ENCODE measurements at regions not wholly inside any gene's neighbourhood (a gene's known extent, or its start where the extent isn't known, plus 50 kb on each side); places are given as distances from the start of the nearest gene placed in this dataset.

DNA sequence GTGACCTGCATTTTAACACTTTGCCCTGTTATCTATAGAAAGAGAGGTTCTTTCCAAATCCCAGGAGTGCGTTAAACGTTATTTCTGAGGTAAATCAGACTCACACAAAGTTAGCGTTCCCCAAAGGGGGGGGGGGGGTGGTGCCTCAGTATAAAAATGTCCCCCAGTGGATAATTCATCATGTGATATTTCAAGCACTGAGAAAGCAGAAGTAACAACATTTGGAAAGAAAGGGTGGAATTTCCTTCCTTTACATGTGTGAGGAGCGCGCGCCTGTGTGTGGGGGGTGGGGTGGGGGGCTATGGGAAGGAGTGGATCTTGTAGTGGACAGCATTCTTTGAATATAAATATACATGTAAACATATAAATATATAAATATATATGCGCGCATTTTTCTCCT lies 630.9 kb downstream of the NYAP2 start:
- ChIA-PET POLR2A (interaction anchor here (0.7 to 2.0 kb wide), 5 partner anchors 85 to 947 kb away, joined by 5 to 13 read pairs (median 6); no protein-coding TSS in a partner anchor), CTCF (no interaction called here)
- ATAC-seq (no peak), DNase-seq (ENCODE audit: low read depth in 1 of 2, low spot score in 1 of 2) (no peak), FAIRE-seq (no peak)
- Histone ChIP-seq H3K4me1 (peaks cover 20% of the 10 kb centered on the region; the same call in 2 of the 3 replicates), H3K27ac (peak overlapping the region; percentile 87 to 90), H3K4me3 (peak overlapping the region; percentile 58), H3K9me3 (no peaks in the 10 kb centered on the region), H3K4me2 (peak overlapping the region; percentile 90)
- TF ChIP-seq HOXA7 (CRISPR knock-in tag; IDR thresholded peaks at IDR 0.05) (no peak), POLR2A (IDR thresholded peaks at IDR 0.05; ENCODE audit: low read length) (no peak), NR3C1 (IDR thresholded peaks at IDR 0.05) (no peak), TP53 (CRISPR knock-in tag; IDR thresholded peaks at IDR 0.05) (no peak), ESRRA (IDR thresholded peaks at IDR 0.05; ENCODE audit: borderline replicate concordance, low read length) (no peak), CBX8 (IDR thresholded peaks at IDR 0.05) (no peak), ZNF302 (CRISPR knock-in tag; IDR thresholded peaks at IDR 0.05) (no peak), GATA3 (IDR thresholded peaks at IDR 0.05; ENCODE audit: borderline replicate concordance) (no peak), MAZ (IDR thresholded peaks at IDR 0.05; ENCODE audit: borderline replicate concordance, low read depth, low read length) (no peak), SMC3 (IDR thresholded peaks at IDR 0.05) (no peak), CHD4 (IDR thresholded peaks at IDR 0.05; ENCODE audit: borderline replicate concordance) (no peak), POLR2AphosphoS2 (conservative IDR thresholded peaks at IDR 0.05; ENCODE audit: low read length) (no peak), RAD21 (conservative IDR thresholded peaks at IDR 0.05 in 1 of 2, IDR thresholded peaks at IDR 0.05 in 1 of 2) (no peak), EHF (CRISPR knock-in tag; IDR thresholded peaks at IDR 0.05) (no peak), JUNB (IDR thresholded peaks at IDR 0.05) (no peak)
- TF ChIP-seq, protein P1, sequence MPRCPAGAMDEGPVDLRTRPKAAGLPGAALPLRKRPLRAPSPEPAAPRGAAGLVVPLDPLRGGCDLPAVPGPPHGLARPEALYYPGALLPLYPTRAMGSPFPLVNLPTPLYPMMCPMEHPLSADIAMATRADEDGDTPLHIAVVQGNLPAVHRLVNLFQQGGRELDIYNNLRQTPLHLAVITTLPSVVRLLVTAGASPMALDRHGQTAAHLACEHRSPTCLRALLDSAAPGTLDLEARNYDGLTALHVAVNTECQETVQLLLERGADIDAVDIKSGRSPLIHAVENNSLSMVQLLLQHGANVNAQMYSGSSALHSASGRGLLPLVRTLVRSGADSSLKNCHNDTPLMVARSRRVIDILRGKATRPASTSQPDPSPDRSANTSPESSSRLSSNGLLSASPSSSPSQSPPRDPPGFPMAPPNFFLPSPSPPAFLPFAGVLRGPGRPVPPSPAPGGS (IDR thresholded peaks at IDR 0.05), result no peak
- TF ChIP-seq, protein P2, sequence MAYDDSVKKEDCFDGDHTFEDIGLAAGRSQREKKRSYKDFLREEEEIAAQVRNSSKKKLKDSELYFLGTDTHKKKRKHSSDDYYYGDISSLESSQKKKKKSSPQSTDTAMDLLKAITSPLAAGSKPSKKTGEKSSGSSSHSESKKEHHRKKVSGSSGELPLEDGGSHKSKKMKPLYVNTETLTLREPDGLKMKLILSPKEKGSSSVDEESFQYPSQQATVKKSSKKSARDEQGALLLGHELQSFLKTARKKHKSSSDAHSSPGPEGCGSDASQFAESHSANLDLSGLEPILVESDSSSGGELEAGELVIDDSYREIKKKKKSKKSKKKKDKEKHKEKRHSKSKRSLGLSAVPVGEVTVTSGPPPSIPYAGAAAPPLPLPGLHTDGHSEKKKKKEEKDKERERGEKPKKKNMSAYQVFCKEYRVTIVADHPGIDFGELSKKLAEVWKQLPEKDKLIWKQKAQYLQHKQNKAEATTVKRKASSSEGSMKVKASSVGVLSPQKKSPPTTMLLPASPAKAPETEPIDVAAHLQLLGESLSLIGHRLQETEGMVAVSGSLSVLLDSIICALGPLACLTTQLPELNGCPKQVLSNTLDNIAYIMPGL (CRISPR knock-in tag; IDR thresholded peaks at IDR 0.05; ENCODE audit: borderline replicate concordance), result no peak
- TF ChIP-seq, protein P3, sequence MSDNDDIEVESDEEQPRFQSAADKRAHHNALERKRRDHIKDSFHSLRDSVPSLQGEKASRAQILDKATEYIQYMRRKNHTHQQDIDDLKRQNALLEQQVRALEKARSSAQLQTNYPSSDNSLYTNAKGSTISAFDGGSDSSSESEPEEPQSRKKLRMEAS (IDR thresholded peaks at IDR 0.05), result no peak
- 88% methylated on average over 8 of the region's 8 CpGs for WGBS (ENCODE audit: missing lambda C conversion rate)

DNA sequence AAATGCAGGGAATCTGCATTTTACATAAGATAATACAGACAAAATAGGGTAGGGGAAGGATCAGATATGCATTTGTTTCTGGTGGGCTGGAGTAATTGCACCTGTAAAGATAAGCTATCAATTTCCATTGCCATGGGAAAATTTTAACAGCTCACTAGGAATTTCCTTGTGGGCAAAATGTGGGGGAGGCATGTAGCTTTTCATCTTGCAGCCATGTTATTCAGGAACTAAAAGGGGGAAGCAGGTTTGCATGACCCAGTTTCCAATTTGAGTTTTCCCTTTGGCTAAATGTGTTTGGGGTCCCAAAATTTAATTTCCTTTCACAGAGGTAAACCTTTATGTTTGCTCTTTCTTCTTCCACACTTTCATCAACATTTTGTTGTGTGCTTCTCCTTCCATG lies 624.4 kb downstream of the NYAP2 start:
- H3K4me2 ChIP-seq, result no peak overlapping the region
- ChIA-PET POLR2A (no interaction called here), CTCF (interaction anchor here (1.0 kb wide), 1 partner anchor 779 kb away, joined by 3 read pairs; no protein-coding TSS in a partner anchor)
- peaks cover 5% of the 10 kb centered on the region; the same call in 2 of the 3 replicates for H3K9me3 ChIP-seq
- H3K27ac ChIP-seq, result no peak overlapping the region
- ATAC-seq (no peak), DNase-seq (ENCODE audit: low read depth in 1 of 2, low spot score in 1 of 2) (no peak), FAIRE-seq (no peak)
- H3K4me1 ChIP-seq, result peaks cover 10% of the 10 kb centered on the region; the same call in 2 of the 3 replicates
- no peak overlapping the region for H3K4me3 ChIP-seq
- TF ChIP-seq ZSCAN20 (CRISPR knock-in tag; IDR thresholded peaks at IDR 0.05) (no peak), RFX5 (IDR thresholded peaks at IDR 0.05) (no peak), POLR2AphosphoS2 (conservative IDR thresholded peaks at IDR 0.05; ENCODE audit: low read length) (no peak), NFE2L2 (conservative IDR thresholded peaks at IDR 0.05; ENCODE audit: low read length) (no peak), ZNF302 (CRISPR knock-in tag; IDR thresholded peaks at IDR 0.05) (no peak)
- TF ChIP-seq, protein P4, sequence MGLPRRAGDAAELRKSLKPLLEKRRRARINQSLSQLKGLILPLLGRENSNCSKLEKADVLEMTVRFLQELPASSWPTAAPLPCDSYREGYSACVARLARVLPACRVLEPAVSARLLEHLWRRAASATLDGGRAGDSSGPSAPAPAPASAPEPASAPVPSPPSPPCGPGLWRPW (IDR thresholded peaks at IDR 0.05), result no peak
- TF ChIP-seq, protein P5, sequence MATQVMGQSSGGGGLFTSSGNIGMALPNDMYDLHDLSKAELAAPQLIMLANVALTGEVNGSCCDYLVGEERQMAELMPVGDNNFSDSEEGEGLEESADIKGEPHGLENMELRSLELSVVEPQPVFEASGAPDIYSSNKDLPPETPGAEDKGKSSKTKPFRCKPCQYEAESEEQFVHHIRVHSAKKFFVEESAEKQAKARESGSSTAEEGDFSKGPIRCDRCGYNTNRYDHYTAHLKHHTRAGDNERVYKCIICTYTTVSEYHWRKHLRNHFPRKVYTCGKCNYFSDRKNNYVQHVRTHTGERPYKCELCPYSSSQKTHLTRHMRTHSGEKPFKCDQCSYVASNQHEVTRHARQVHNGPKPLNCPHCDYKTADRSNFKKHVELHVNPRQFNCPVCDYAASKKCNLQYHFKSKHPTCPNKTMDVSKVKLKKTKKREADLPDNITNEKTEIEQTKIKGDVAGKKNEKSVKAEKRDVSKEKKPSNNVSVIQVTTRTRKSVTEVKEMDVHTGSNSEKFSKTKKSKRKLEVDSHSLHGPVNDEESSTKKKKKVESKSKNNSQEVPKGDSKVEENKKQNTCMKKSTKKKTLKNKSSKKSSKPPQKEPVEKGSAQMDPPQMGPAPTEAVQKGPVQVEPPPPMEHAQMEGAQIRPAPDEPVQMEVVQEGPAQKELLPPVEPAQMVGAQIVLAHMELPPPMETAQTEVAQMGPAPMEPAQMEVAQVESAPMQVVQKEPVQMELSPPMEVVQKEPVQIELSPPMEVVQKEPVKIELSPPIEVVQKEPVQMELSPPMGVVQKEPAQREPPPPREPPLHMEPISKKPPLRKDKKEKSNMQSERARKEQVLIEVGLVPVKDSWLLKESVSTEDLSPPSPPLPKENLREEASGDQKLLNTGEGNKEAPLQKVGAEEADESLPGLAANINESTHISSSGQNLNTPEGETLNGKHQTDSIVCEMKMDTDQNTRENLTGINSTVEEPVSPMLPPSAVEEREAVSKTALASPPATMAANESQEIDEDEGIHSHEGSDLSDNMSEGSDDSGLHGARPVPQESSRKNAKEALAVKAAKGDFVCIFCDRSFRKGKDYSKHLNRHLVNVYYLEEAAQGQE (IDR thresholded peaks at IDR 0.05), result no peak
- TF ChIP-seq, protein P2 (CRISPR knock-in tag; IDR thresholded peaks at IDR 0.05; ENCODE audit: borderline replicate concordance), result no peak

Data from A549 (cell line).